HK-2 (cell line): ENCODE measurements at regions not wholly inside any gene's neighbourhood (a gene's known extent, or its start where the extent isn't known, plus 50 kb on each side); places are given as distances from the start of the nearest gene placed in this dataset.

Experiments used
- DNase-seq: peaks from one replicate; pipeline ENCODE4 v3.0.0-alpha.2; 2018; ENCODE audit not compliant: unreplicated experiment

GRCh38 chr1:234536741-234537140 is 57.8 kb upstream of the TARBP1 start:
- no peak for DNase-seq

- no peak for DNase-seq
Measured at GRCh38 chr1:234535763-234536515, 57.0 kb upstream of the TARBP1 start.

- DNase-seq: no peak
Measured at GRCh38 chr1:234535218-234535617, 56.2 kb upstream of the TARBP1 start.

GRCh38 chr1:234533975-234534876 is 55.2 kb upstream of the TARBP1 start:
- no peak for DNase-seq

GRCh38 chr1:234533034-234533891 is 54.3 kb upstream of the TARBP1 start:
- DNase-seq: no peak

GRCh38 chr1:234532503-234532922 is 53.5 kb upstream of the TARBP1 start:
- DNase-seq: no peak

- no peak for DNase-seq
Measured at GRCh38 chr1:234531151-234531635, 52.2 kb upstream of the TARBP1 start.

GRCh38 chr1:234530672-234531071 is 51.7 kb upstream of the TARBP1 start:
- no peak for DNase-seq

- no peak for DNase-seq
Measured at GRCh38 chr1:234529950-234530237, 50.9 kb upstream of the TARBP1 start.

- no peak for DNase-seq
Measured at GRCh38 chr1:234529095-234529949, 50.3 kb upstream of the TARBP1 start.
